GM12864 (cell line): ENCODE measurements at regions not wholly inside any gene's neighbourhood (a gene's known extent, or its start where the extent isn't known, plus 50 kb on each side); places are given as distances from the start of the nearest gene placed in this dataset.

Experiments used
- DNase-seq: peaks from one replicate; pipeline ENCODE4 v3.0.0-alpha.2; 2011; ENCODE audit warnings: low read depth
- H3K4me3 ChIP-seq: 2 replicates; pipeline ENCODE4 v1.5.1; 2011; ENCODE audit warnings: mild to moderate bottlenecking, low read depth, low read length, control low read depth
- TF ChIP-seq, protein P1 (sequence below): IDR thresholded peaks from 2 replicates; pipeline ENCODE4 v1.5.1; 2011; ENCODE audit warnings: low read depth, mild to moderate bottlenecking, moderate library complexity, low read length, control low read depth, inconsistent platforms; ENCODE audit errors: missing control alignments

DNA sequence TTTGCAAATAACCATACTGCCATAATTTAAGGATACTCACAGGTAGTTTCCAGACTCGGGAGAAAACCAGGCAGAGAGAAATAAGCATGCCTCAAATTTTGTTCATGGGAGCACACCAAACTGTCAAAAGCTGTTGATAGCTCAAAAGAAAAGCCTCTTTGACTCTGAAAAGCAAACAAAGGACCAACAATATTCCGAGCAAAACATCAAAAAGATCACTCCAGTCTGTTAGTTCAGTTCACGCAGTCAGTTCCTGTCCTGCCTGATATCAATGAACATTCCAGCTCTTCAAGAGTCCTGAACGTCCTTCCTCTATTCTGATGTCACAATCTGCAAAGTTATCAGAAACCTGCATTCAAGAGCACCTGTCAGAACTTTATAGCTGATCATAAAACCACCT, 78.7 kb downstream of the RRM2 start:
- no peak overlapping the region for H3K4me3 ChIP-seq
- DNase-seq, result no peak
- TF ChIP-seq, protein P1, sequence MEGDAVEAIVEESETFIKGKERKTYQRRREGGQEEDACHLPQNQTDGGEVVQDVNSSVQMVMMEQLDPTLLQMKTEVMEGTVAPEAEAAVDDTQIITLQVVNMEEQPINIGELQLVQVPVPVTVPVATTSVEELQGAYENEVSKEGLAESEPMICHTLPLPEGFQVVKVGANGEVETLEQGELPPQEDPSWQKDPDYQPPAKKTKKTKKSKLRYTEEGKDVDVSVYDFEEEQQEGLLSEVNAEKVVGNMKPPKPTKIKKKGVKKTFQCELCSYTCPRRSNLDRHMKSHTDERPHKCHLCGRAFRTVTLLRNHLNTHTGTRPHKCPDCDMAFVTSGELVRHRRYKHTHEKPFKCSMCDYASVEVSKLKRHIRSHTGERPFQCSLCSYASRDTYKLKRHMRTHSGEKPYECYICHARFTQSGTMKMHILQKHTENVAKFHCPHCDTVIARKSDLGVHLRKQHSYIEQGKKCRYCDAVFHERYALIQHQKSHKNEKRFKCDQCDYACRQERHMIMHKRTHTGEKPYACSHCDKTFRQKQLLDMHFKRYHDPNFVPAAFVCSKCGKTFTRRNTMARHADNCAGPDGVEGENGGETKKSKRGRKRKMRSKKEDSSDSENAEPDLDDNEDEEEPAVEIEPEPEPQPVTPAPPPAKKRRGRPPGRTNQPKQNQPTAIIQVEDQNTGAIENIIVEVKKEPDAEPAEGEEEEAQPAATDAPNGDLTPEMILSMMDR, result no peak

DNA sequence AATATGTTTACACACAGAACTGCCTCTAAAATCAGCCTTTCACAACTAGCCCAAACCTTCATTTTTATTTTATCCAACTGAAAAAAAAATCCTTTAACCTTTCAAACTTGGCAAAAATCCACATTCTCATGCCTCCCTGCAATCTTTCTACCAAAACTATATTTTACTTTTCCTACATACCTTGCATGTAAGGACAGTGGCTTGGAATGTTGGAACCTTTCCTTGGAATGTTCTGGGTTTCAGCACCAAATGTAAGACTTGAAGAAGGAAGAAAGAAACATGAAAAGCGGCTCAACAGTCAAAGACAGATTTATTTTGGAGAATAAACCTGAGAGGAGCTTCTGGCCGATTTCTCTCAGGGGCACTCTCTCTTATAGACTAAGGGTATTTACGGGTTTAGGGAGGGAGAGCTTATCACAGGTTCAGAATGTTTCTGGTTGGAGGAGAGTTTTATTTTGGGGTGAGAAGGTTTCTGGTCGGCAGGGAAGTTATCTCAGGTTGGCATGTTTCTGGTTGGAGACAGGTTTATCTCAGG, 79.7 kb downstream of the RRM2 start:
- DNase-seq, result no peak
- TF ChIP-seq, protein P1, result no peak
- no peak overlapping the region for H3K4me3 ChIP-seq

DNA sequence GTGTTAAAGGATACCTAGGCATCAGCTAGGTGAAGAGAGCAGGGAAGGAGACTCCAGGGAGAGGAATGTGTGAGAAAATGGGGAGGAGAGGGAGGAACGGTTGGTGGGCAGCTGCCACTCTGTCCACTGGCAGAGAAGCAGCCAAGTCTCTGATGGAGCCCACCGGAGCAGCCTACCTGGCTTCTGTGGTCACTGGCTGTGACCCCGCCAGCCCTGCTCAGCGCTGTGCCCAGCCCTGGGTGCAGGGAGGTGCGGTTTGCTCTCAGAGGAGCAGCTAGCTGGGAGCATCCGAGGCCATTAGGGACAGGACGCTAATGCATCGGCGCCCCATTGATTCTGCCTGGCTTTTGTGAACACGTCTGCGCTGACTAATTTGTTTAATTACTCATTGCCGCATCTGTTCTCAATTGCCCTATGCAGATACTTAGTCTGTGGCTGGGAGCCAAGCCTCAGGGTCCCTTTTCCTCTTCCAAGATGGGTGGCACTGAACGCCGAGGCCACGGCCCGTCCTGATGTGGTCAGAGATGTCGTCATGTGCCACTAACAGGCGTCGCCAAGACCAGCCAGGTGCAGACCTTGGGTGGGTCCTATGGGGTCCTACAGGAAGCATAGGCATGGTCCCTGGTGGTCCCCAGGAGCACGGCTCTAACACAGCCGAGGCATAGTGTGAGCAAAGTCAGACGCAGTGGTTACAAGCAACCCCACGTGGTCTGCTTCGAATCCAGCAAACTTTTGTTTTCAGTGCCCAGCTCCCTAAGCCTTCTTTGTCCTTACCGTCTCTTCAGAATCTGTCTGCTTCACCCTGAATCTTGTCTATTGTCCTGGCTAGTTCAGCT, 82.0 kb downstream of the RRM2 start:
- H3K4me3 ChIP-seq, result no peak overlapping the region
- DNase-seq, result no peak
- TF ChIP-seq, protein P1, result no peak

DNA sequence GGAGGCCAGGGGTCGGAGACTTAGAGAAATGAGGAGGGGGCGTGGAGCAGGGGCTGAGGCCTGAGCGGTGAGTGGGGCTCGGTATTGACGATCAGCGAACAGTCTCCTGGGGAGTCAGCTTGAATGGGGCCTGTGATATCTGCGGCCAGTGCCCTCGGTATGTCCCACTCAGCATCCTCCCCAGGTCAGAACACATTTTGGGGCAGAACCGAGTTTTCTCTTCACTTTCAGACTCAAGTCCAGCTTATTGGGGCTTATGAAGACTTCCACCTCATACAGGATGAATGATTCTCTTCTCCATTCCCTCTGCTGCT, 82.6 kb downstream of the RRM2 start:
- TF ChIP-seq, protein P1, result no peak
- DNase-seq, result no peak
- H3K4me3 ChIP-seq, result no peak overlapping the region

DNA sequence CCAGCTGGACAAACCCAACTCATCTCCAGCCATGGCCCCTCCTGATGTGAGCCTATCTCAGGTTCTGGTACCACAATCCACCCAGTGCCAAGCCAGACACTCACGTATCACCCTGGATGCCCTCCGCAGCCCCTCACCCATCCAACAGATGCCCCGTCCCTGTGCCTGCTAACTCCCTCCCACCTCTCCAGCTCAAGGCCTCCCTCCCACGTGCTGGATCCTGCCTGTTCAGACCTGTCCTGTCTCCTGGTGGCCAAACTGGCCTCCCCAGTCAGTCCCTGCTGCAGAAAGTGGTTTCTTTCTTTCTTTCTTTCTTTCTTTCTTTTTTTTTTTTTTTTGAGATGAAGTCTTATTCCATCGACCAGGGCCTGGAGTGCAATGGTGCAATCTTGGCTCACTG, 86.2 kb downstream of the RRM2 start:
- TF ChIP-seq, protein P1, result no peak
- H3K4me3 ChIP-seq, result no peak overlapping the region
- DNase-seq, result no peak

DNA sequence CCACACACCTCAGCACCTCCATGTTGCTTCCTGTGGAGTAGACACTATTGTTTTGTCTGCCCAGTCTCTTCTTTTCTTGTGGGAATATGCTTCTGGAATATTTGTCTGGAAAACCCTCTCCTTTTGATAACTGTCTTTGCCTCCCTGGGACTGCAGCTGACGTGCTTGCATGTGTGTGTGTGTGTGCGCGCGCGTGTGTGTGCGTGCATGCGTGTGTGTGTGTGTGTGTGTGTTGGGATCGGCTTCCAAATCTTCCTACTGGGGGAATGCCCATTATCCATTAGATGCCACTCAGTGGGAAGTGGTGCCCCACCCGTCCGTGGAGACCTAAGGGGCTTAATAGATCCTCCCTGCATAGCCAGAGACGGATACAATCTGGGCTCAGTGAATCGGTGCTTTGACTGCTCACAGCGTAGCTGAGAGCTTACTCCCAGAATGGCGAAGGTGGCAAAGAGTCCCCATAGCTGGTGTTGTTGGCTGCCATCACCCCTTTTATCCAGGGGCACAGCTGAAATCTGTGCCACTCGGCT, 86.9 kb downstream of the RRM2 start:
- no peak overlapping the region for H3K4me3 ChIP-seq
- no peak for DNase-seq
- TF ChIP-seq, protein P1, result no peak
